ENCODE measurements at regions not wholly inside any gene's neighbourhood (a gene's known extent, or its start where the extent isn't known, plus 50 kb on each side); places are given as distances from the start of the nearest gene placed in this dataset.

- Histone ChIP-seq H2AFZ (ENCODE audit: low read length) (no peak overlapping the region), H3K4me2 (ENCODE audit: insufficient read depth in 1 of 2, low read depth in 2 of 2, low read length in 2 of 2) (no peak overlapping the region), H3K4me3 (ENCODE audit: extremely low read depth in 1 of 4, insufficient read depth in 2 of 4, low read depth in 3 of 4, low read length in 4 of 4) (no peak overlapping the region), H4K8ac (ENCODE audit: extremely low read depth, insufficient read depth, low read length) (no peak overlapping the region), H3K79me2 (ENCODE audit: control insufficient read depth in 1 of 2, insufficient read depth in 2 of 2, low read length in 2 of 2) (no peaks in the 10 kb centered on the region), H2BK20ac (ENCODE audit: low read length) (no peak overlapping the region), H4K5ac (ENCODE audit: insufficient read length, low read depth, low read length) (no peak overlapping the region), H3K4ac (replicated peaks; ENCODE audit: insufficient read length, low read depth, low read length) (no peak overlapping the region), H2BK120ac (replicated peaks; ENCODE audit: low read depth, low read length) (no peak overlapping the region), H3K27ac (ENCODE audit: low read depth, low read length) (no peak overlapping the region), H2BK5ac (ENCODE audit: low read depth, low read length) (no peak overlapping the region), H3K18ac (ENCODE audit: extremely low read depth, low read length) (no peak overlapping the region), H3K79me1 (ENCODE audit: low read depth, low read length) (no peaks in the 10 kb centered on the region), H3K9me3 (ENCODE audit: insufficient read depth in 2 of 2, low read depth in 1 of 2, low read length in 1 of 2) (no peaks in the 10 kb centered on the region), H3K23ac (ENCODE audit: insufficient read length) (no peak overlapping the region), H3K9ac (replicated peaks in 1 of 4; ENCODE audit: extremely low read depth in 1 of 4, low read depth in 3 of 4, low read length in 3 of 4) (no peak overlapping the region), H3K23me2 (ENCODE audit: low read depth, low read length) (no peaks in the 10 kb centered on the region), H3K4me1 (replicated peaks in 1 of 4; ENCODE audit: control insufficient read depth in 3 of 4, insufficient read depth in 4 of 4, low read length in 3 of 4) (no peaks in the 10 kb centered on the region; a peak in 1 of 7 replicates), H4K91ac (replicated peaks; ENCODE audit: insufficient read length, low read length) (no peak overlapping the region), H3K56ac (replicated peaks; ENCODE audit: insufficient read length, low read depth, low read length) (no peak overlapping the region), H4K20me1 (replicated peaks in 1 of 2; ENCODE audit: control insufficient read depth in 1 of 2, insufficient read depth in 2 of 2, low read length in 2 of 2) (no peaks in the 10 kb centered on the region), H3K36me3 (ENCODE audit: control insufficient read depth in 2 of 4, insufficient read depth in 4 of 4, low read length in 3 of 4) (no peaks in the 10 kb centered on the region), H3K14ac (ENCODE audit: insufficient read length) (no peak overlapping the region), H2BK15ac (ENCODE audit: low read length) (no peak overlapping the region), H3K27me3 (replicated peaks in 1 of 4; ENCODE audit: control insufficient read depth in 3 of 4, extremely low read depth in 1 of 4, insufficient read depth in 3 of 4, low read length in 3 of 4) (no peaks in the 10 kb centered on the region), H2BK12ac (ENCODE audit: low read depth, low read length) (no peak overlapping the region), H2AK5ac (ENCODE audit: low read depth, low read length) (no peak overlapping the region)
- FAIRE-seq (no peak), DNase-seq (ENCODE audit: low read depth in 1 of 2, low spot score in 2 of 2) (no peak)
- CTCF ChIA-PET (ENCODE audit: partially characterized antibody), result interaction anchor here (0.9 kb wide), 1 partner anchor 16 kb away, joined by 3 read pairs; no protein-coding TSS in a partner anchor
- WGBS, 2 experiments (ENCODE audit: extremely low coverage in 1 of 2, insufficient coverage in 1 of 2, insufficient read length in 1 of 2, insufficient replicate concordance in 2 of 2, low coverage in 1 of 2, low lambda C conversion rate in 2 of 2, missing lambda C conversion rate in 1 of 2), result 86% methylated on average over 1 of the region's 2 CpGs; no CpG with 5 or more reads in 1 of the 2 experiments
- POLR2A ChIA-PET (ENCODE audit: partially characterized antibody), result no interaction called here
- TF ChIP-seq CEBPB (IDR thresholded peaks at IDR 0.05; ENCODE audit: low read depth, low read length) (no peak), RFX5 (IDR thresholded peaks at IDR 0.05; ENCODE audit: borderline replicate concordance, low read depth, low read length) (no peak), POLR2AphosphoS5 (IDR thresholded peaks at IDR 0.05; ENCODE audit: low read depth, low read length) (no peak), USF2 (IDR thresholded peaks at IDR 0.05; ENCODE audit: low read length) (no peak)
Measured at GRCh38 chrX:43500996-43501694, 155.0 kb upstream of the MAOA start.
